Kidney glomerular epithelial cell (primary cell): ENCODE measurements at regions not wholly inside any gene's neighbourhood (a gene's known extent, or its start where the extent isn't known, plus 50 kb on each side); places are given as distances from the start of the nearest gene placed in this dataset.
A peak's percentile ranks its signal among the peaks of the same experiment; 100 is the strongest.
"Not testable (repeated sequence)": the region's sequence is repeated elsewhere in the genome, so short reads cannot be mapped to it uniquely, and the experiment has no call there.

ENCODE experiments used
- DNase-seq: peaks from one replicate; lab custom pipeline; 2025; lab: John Stamatoyannopoulos, UW

DNA sequence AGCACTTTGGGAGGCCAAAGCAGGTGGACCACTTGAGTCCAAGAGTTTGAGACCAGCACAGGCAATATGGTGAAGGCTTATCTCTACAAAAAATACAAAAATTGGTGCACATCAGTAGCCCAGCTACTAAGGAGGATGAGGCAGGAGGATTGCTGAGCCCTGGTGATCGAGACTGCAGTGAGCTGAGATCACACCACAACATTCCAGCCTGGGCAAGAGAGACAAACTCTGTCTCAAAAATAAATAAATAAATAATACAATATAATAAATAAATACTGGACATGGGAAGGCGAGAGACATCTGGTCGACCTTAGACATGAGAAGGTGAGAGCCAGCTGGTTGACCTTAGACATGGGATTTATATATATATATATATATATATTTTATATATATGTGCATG lies 119.8 kb upstream of the SLC38A4 start:
- no peak for DNase-seq

DNA sequence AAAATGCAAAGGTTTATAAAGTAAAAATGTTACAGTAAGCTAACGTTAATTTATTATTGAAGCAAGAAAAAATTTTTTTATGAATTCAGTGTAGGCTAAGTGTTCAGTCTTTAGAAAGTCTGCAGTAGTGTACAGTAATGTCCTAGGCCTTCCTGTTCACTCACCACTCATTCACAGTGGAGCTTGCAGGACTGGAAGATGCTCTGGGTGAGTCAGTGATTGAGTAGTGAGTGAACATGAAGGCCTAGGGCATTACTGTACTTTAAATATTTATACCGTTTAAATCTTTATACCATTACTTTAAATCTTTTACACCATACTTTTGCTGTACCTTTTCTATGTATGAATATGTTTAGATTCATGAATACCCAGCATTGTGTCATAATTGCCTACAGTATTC lies 120.3 kb upstream of the SLC38A4 start:
- peak; percentile 2 for DNase-seq

DNA sequence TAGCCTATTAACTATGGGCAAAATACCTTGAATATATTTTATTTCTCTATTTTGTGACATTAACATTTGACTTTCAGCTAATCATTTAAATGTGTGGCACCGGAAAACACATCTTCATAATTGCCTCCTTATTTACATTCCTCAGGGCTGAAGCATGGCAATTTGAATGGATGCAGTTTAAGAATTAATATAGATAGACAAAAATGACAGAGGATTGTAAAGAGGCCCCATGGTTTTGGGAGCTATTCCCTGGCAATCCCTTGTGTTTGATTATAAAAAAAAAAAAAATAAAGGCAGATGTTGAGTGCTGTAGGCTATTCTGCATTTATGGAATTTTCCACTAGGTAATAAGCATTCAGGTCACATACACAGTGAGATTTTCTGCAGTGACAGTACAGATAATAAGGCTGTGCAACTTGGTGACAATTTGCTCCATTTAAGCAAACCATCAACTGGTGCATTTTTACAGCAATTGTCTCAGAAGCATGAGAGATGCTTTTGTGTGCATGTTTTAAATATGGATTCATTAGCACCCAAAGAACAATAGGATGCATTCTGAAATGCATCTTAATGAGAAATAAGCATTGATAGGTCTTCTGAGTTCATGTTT lies 123.2 kb upstream of the SLC38A4 start:
- no peak for DNase-seq

DNA sequence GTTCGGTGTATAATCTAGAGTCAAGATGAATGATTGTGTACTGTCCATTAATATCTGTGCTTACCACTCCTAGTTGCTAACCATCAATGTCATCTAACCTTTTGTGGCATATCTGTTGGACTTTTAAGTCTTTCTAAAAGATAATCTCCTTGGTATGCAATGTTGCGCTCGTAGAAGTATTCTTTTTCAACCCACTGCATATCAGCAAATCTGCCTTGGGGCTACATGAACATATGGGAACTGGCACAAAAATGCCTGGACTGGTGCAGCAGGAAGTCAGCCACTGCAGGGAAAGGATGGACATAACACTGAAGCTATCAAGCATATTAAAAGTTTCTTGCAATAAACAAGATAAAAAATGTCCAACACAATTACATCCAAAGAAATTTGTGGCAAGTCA lies 124.3 kb upstream of the SLC38A4 start:
- DNase-seq: no peak

DNA sequence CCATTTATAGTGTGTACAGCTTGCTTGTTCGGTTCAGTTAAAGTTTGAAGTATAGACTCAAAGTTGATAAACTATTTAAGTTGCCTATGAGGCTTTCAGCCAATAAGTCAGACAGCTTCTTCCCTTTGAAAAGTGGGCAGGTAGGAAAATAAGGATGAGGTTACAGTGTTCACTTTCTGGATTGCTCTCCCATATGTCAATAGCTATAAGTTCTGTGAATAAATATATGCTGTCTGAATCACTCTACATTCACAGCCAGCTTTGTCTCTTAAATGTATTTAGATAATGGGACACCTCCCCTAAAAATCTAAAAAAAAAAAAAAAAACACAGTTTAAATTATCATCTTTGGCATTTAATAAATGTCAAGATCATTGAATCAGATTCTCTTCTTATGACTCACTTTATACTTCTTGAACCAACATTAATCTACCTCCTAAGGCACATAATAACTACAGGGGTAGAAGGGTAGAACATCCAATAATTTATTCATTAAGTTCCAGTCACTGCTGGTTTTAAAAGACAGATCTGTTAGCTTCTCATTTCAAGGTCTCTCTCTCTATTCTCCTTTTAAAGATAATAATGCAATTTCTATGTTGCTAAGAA lies 126.4 kb upstream of the PCED1B start:
- no peak for DNase-seq

DNA sequence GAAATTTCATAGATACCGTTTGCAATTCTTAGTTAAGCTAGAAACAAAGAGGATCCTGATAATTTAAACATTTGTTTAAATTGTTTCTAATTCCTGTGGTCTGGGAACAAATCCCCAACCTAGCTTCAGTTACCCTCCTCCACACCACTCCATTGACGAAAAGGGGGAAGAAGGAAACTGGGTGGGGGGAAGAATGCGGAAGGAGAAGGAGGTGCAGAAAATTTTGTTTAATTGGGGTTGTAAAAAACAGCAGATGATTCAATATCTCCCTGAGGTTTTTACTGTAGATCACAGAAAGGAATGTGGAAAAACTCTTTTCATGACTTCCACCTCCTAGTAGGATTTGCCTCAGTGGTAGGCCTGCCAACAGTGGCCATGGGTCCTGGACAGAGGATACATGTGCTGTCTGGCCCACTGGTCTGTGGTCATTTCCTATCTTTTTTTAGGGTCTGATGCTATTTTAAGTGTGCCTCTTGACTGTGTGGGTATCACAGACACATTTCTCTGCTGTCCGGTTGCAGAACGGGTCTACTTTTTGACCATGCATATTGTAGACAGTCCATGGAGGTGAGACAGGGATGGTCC lies 122.9 kb upstream of the PCED1B start:
- DNase-seq: no peak

DNA sequence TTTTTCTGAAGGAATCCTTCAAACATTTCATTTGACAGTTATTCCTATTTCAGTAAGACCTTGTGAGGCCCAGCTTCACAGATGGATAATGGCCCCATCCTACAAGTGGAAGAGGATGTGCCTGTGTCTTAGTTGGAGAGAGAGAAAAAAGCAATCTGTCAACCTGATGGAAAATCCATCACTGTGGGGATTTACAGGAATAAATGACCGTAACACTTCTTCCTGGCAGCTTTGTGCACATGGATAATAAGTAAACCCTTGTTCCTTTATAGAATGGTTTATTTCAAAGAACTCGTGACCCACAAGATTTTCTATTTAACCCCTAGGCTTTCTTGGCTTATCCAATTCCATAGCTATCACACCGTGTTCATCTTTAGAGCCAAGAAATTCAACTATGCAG lies 121.4 kb upstream of the PCED1B start:
- DNase-seq: no peak

DNA sequence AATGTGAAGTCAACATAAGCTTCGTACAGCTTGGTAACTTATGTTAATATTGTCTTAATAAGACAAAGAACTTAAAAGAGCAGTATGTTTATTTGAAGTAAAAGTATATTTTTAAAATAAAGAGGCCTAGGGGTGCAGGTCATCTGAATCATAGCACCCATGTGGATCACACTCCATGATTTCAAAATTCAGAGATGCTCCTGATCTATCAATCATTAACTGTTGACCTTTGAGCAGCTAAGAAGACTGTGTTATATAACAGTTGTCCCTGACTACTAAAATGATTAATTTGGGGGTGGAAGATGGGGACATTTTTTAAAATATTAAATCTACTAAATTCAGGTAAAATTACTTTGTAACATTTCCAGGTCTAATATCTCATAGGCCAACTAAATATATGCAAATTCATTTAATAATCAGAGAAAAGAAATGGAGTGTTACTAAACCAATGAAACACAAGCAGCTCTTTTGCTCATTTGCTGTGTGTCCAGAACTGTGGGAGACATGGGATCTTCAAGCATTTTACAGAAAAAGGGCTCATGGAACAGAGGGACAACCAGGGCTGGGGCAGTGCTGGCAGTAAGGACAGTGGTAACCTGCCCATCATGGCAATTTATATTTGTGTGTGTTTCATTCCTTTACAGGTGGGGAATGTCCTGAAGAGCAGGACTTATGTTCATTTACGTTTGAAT lies 120.7 kb upstream of the PCED1B start:
- no peak for DNase-seq

DNA sequence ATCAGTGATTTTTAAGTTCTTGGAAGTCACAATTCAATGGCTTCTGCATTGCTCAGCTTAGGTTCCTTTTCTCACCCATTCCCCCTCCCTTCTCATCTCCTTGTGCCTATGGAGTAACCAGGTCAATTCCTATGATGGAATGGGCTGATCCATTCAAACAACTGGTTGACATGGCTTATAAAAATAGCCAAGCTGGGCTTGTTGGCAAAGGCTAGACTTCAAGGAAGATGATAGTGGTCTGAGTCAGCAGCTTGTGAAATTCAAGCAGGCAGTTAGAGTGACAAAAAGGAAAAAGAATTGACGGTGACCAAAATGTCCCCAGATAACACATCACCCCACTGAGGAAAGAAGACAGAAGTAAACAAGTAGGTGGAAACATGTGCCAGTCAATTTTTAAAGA lies 119.9 kb upstream of the PCED1B start:
- peak; percentile 27 for DNase-seq

DNA sequence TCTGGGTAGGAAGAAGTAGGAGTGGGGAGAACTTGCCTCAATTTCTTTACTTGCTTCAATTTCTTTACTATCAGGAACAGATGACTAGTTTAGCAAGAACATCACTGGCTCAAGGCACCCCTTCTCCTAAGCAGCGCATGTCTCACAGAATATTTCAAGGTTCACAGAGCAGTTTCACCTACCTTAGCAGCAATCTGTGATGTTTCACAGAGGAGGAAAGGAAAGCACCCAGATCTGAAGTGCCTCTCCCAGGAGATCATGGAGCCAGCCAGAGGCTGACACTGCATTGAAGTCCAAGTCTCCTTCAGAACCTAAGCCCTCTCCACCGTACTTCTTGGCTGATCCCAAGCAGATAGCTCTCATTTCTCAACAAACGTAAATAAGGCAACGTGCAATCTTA lies 118.7 kb upstream of the PCED1B start:
- no peak for DNase-seq

DNA sequence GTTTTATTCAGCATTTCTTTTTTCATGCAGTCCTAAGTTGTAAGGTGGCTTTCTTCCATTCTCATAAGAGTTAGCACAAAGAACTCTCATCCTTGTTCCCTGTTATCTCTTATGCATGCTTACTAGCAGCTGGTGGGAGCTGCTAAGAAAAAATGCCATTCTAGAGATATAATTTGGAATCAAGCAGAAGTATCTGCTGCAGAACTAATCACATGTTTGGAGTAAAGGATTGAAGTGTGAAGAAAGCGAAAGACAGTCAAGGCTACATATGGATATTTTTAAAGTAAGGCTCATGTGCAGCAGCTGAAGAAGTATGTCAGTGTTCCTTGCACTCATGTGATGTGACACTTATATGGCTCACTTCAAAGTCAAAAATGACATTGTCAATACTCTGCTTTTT lies 116.2 kb upstream of the PCED1B start:
- no peak for DNase-seq

DNA sequence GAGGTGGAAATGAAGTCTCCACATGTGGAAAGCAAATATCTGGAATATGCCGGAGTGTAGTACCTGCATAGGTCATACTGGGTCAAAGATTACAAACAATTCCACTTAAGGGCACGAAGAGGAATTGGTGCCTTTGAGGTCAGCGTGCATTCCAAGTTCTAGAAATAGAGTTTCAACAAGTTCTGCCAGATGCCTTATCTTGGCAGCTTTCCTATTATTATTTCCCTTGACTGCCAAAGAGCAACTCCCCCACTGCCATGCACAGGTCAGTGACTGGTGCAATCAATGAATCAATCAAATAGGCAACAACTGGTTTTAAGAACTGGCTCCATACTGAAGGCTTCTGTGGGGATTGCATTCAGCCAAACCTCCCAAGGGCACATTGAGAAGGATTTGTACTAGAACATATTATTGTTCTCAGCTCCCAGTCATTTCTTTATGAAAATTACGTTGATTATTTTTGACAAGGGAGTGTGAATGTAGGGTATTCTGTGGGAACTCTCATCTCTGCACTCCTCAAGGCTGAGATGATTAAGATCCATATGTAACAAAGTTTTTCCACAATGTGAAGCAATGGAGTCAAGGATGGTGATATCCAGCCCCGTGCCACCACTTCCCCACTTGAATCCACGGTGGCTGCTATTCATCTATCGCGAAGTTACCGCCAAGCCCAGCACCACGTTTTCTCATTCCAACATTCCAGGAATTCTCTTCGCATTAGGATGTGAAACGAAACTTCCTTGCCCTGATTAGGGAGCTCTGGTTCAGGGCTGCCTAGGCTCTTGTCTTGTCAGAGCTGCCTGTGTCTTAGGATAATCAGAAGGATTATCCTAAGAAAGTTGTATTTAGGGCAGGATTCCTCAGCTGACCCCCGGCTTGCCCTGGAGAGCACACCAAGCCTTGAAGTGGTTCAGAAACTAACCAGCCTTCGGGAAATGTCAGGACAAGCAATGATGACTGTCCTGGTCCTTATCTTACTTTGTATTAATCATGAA lies 115.1 kb upstream of the PCED1B start:
- peak; percentile 78 for DNase-seq

DNA sequence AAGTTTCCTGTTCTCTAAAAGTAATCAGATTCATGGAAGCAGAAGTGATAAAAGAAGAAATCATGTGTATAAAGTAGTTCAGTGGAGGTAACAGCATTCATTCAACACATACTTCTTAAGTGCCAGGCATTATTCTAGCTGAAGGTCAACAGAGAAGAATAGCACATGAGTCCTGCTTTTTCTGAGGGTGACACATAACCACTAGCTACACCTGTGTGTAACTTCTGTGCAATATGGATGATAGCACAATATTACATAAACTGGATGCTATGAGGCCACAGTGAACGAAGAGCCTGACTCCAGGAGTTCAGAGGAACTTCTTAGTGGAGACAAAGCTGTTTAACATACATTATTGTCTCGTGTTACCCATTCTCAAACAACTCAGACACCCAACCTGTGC lies 114.3 kb upstream of the PCED1B start:
- peak; percentile 24 for DNase-seq

DNA sequence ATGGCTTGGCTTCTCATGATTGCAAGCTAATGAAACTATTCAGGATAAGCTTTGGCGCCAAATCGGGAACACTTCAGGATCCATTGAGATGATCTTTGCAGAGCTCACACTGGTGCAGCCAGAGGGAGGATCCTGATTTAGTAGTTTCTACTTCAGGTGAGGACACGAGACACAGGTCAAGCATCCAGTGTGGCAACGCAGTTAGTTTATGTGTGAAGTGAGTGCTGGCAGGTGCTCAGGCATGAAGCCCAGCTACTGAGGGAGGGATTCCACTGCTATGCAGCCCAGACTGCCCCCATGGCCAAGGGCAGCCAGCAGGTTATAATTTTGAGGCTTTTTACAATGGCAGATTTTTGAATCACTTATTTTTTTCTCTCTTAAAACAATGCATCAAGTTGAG lies 113.5 kb upstream of the PCED1B start:
- no peak for DNase-seq

DNA sequence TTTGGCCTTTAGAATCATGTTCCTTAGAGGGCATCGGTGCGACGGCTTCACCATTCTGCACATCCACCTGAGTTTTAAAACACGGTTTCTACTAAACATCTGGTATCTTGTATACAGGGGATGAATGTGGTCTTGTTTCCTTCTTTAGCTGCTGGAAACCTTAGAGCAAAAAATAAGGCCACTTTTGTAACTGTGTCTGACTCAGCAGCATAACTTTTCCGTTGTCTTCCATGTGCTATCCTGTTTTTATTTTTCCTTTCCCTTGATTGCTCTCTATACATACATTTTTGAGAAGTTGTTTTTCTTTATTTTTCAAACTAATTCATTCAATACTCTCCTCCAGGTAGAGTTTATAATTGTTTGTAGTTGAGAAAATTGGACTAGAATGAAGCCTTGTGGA lies 108.8 kb upstream of the PCED1B start:
- no peak for DNase-seq

DNA sequence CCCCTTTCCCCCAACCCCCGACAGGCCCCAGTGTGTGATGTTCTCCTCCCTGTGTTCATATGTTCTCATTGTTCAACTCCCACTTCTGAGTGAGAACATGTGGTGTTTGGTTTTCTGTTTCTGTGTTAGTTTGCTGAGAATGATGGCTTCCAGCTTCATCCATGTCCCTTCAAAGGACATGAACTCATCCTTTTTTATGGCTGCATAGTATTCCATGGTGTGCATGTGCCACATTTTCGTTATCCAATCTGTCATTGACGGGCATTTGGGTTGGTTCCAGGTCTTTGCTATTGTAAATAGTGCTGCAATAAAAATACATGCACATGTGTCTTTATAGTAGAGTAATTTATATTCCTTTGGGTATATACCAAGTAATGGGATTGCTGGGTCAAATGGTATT lies 105.5 kb upstream of the PCED1B start:
- DNase-seq: not testable (repeated sequence)

DNA sequence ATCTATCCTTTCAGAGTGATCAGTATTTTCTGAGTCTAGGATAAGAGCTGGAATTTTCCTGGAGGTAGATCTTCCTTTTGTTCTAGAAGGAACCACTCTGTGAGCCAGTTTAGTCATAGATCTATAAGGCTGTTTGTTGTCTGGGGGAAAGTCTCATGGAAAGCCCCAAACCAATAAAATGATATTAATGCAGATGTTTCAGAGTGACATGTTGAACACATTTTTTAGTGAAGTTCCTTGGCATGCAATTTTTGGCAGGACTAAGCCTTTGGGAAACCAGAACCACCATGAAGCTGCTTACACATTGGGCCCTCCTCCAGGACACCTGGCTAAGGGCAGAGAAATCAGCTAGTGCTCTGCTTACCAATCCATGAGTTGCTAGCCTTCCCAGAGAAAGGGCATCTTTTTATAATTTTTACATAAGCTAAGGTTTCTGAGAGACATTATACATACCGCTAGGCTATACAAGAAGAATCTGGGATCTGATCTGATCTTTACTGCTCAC lies 101.5 kb upstream of the PCED1B start:
- DNase-seq: no peak

DNA sequence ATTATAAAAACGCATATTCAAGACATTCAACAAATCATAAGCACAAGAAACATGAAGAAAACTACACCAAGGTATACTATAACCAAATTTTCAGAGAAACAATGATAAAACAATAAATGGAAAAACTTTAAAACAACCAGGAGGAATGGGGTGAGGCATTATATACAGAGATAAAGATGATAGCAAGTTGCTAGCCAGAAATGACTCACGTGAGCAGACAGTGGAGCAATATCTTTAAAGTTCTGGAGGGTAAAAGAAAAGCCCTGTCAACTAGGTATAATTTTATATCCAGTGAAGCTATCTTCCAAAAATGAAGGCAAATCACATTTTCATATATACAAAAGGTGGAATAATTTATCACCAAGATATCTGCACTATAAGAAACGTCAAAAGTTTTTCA lies 97.8 kb upstream of the PCED1B start:
- DNase-seq: no peak

DNA sequence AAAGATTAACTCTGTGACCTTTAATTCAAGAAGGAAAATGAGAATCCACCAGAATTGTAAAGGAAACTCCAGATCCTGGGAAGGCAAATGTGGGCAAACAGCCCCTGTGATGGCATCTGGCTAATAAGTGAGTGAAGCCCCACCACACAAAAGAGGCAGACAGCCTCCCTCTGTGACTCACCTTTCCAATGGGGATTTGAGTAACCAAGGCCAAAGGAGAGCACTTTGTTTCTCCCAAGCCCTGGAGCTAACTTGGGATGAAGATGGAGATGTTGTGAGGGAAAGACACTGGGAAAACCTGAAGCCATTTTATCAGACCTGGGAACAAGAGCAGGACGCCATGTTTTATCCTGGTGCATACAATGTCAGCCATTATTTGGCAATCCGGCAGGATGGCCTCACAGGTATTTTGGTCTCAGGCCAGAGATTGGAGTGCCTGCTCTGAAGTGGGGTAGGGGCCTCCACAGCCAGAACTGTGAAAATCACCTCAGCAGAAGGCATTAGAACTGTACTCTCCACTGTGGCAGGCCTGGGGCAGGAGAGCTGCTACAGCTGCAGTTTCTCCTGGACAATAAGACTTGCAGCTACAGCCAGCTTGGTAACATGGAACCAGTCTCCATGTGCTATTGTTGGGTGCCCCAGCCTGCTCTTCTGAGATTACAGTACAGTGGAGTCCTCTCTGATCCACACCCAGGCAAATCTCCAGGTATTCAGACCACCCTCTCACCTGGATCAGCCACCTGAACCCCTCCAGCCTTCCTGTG lies 96.6 kb upstream of the PCED1B start:
- DNase-seq: no peak

DNA sequence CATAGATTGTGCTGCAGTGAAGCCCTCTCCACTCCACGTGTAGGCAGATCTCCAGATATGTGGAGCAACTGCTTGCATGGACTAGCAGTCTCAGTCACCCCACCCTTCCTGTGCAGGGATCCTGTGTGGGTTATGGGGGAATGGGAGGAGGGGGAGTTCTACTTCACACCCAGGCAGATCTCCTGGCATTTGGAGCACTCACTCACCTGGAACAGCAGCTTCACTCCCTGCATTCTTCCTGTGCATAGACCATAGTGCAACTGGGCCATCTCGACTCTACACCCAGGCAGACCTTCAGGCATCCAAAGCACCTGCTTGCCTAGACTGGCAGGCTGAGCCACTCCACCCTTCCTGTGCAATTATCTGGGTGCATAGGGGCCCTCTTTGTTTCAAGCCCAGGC lies 96.0 kb upstream of the PCED1B start:
- DNase-seq: peak; percentile 92
